ENCODE measurements at regions not wholly inside any gene's neighbourhood (a gene's known extent, or its start where the extent isn't known, plus 50 kb on each side); places are given as distances from the start of the nearest gene placed in this dataset.
"Not testable (repeated sequence)": the region's sequence is repeated elsewhere in the genome, so short reads cannot be mapped to it uniquely, and the experiment has no call there.

GRCh38 chr2:14480906-14481305 lies 151.6 kb upstream of the LRATD1 start:
- H3K27ac Mint-ChIP-seq (ENCODE audit: unreplicated experiment), result no peak overlapping the region
- no peaks in the 10 kb centered on the region for H3K27me3 Mint-ChIP-seq (ENCODE audit: unreplicated experiment)
- no peaks in the 10 kb centered on the region for H3K36me3 Mint-ChIP-seq (ENCODE audit: low read depth, unreplicated experiment)
- no peak for TF ChIP-seq CTCF (IDR thresholded peaks at IDR 0.05; ENCODE audit: unreplicated experiment)
- no peak for DNase-seq (ENCODE audit: low spot score)
- no peak overlapping the region for H3K4me3 Mint-ChIP-seq (ENCODE audit: unreplicated experiment)
- H3K4me1 Mint-ChIP-seq (ENCODE audit: unreplicated experiment), result no peaks in the 10 kb centered on the region
- no peaks in the 10 kb centered on the region for H3K9me3 Mint-ChIP-seq (ENCODE audit: unreplicated experiment)

- TF ChIP-seq CTCF (IDR thresholded peaks at IDR 0.05; ENCODE audit: unreplicated experiment), result no peak
- H3K4me1 Mint-ChIP-seq (ENCODE audit: unreplicated experiment), result no peaks in the 10 kb centered on the region
- H3K36me3 Mint-ChIP-seq (ENCODE audit: low read depth, unreplicated experiment), result no peaks in the 10 kb centered on the region
- H3K4me3 Mint-ChIP-seq (ENCODE audit: unreplicated experiment), result no peak overlapping the region
- H3K9me3 Mint-ChIP-seq (ENCODE audit: unreplicated experiment), result no peaks in the 10 kb centered on the region
- no peak for DNase-seq (ENCODE audit: low spot score)
- H3K27ac Mint-ChIP-seq (ENCODE audit: unreplicated experiment), result no peak overlapping the region
- no peaks in the 10 kb centered on the region for H3K27me3 Mint-ChIP-seq (ENCODE audit: unreplicated experiment)
Observed at GRCh38 chr2:14492920-14493503, 139.5 kb upstream of the LRATD1 start.

- H3K27me3 Mint-ChIP-seq (ENCODE audit: unreplicated experiment), result no peaks in the 10 kb centered on the region
- H3K9me3 Mint-ChIP-seq (ENCODE audit: unreplicated experiment), result no peaks in the 10 kb centered on the region
- no peaks in the 10 kb centered on the region for H3K4me1 Mint-ChIP-seq (ENCODE audit: unreplicated experiment)
- H3K36me3 Mint-ChIP-seq (ENCODE audit: low read depth, unreplicated experiment), result no peaks in the 10 kb centered on the region
- H3K27ac Mint-ChIP-seq (ENCODE audit: unreplicated experiment), result no peak overlapping the region
- no peak overlapping the region for H3K4me3 Mint-ChIP-seq (ENCODE audit: unreplicated experiment)
- DNase-seq (ENCODE audit: low spot score), result no peak
- TF ChIP-seq CTCF (IDR thresholded peaks at IDR 0.05; ENCODE audit: unreplicated experiment), result no peak
Observed at GRCh38 chr2:14494759-14495158, 137.8 kb upstream of the LRATD1 start.

GRCh38 chr2:14501061-14501460 lies 131.5 kb upstream of the LRATD1 start:
- Mint-ChIP-seq H3K27me3 (ENCODE audit: unreplicated experiment) (no peaks in the 10 kb centered on the region), H3K36me3 (ENCODE audit: low read depth, unreplicated experiment) (no peaks in the 10 kb centered on the region), H3K9me3 (ENCODE audit: unreplicated experiment) (no peaks in the 10 kb centered on the region), H3K27ac (ENCODE audit: unreplicated experiment) (no peak overlapping the region), H3K4me3 (ENCODE audit: unreplicated experiment) (no peak overlapping the region), H3K4me1 (ENCODE audit: unreplicated experiment) (no peaks in the 10 kb centered on the region)
- no peak for DNase-seq (ENCODE audit: low spot score)
- no peak for TF ChIP-seq CTCF (IDR thresholded peaks at IDR 0.05; ENCODE audit: unreplicated experiment)

- not testable (repeated sequence) for H3K27me3 Mint-ChIP-seq (ENCODE audit: unreplicated experiment); H3K36me3 Mint-ChIP-seq (ENCODE audit: low read depth, unreplicated experiment); H3K4me3 Mint-ChIP-seq (ENCODE audit: unreplicated experiment); DNase-seq (ENCODE audit: low spot score); H3K27ac Mint-ChIP-seq (ENCODE audit: unreplicated experiment); H3K4me1 Mint-ChIP-seq (ENCODE audit: unreplicated experiment); H3K9me3 Mint-ChIP-seq (ENCODE audit: unreplicated experiment)
Observed at GRCh38 chr2:14506955-14507354, 125.6 kb upstream of the LRATD1 start.
